ENCODE measurements at regions not wholly inside any gene's neighbourhood (a gene's known extent, or its start where the extent isn't known, plus 50 kb on each side); places are given as distances from the start of the nearest gene placed in this dataset.
"Not testable (repeated sequence)": the region's sequence is repeated elsewhere in the genome, so short reads cannot be mapped to it uniquely, and the experiment has no call there.

- no peak for DNase-seq (ENCODE audit: extremely low read depth in 1 of 11, low read depth in 9 of 11, low spot score in 4 of 11)
Observed at GRCh38 chr6:9095137-9095536, 659.8 kb upstream of the SLC35B3 start.

GRCh38 chr6:9089724-9090123, 654.4 kb upstream of the SLC35B3 start:
- DNase-seq (ENCODE audit: extremely low read depth in 1 of 11, low read depth in 9 of 11, low spot score in 4 of 11) = no peak

GRCh38 chr6:9087470-9087869, 652.1 kb upstream of the SLC35B3 start:
- no peak for DNase-seq (ENCODE audit: extremely low read depth in 1 of 11, low read depth in 9 of 11, low spot score in 4 of 11)

GRCh38 chr6:9086331-9086730, 651.0 kb upstream of the SLC35B3 start:
- DNase-seq (ENCODE audit: extremely low read depth in 1 of 11, low read depth in 9 of 11, low spot score in 4 of 11) = no peak

GRCh38 chr6:9085709-9086070, 650.3 kb upstream of the SLC35B3 start:
- DNase-seq (ENCODE audit: extremely low read depth in 1 of 11, low read depth in 9 of 11, low spot score in 4 of 11) = no peak

- no peak for DNase-seq (ENCODE audit: extremely low read depth in 1 of 11, low read depth in 9 of 11, low spot score in 4 of 11)
Observed at GRCh38 chr6:9085054-9085708, 649.8 kb upstream of the SLC35B3 start.

GRCh38 chr6:9083108-9083507, 647.8 kb upstream of the SLC35B3 start:
- no peak for DNase-seq (ENCODE audit: extremely low read depth in 1 of 11, low read depth in 9 of 11, low spot score in 4 of 11)

GRCh38 chr6:9066726-9067125, 631.4 kb upstream of the SLC35B3 start:
- peak in 1 of 11 donors; percentile 6 for DNase-seq (ENCODE audit: extremely low read depth in 1 of 11, low read depth in 9 of 11, low spot score in 4 of 11)

- DNase-seq (ENCODE audit: extremely low read depth in 1 of 11, low read depth in 9 of 11, low spot score in 4 of 11) = no peak
Observed at GRCh38 chr6:9064156-9064555, 628.8 kb upstream of the SLC35B3 start.

- no peak for DNase-seq (ENCODE audit: extremely low read depth in 1 of 11, low read depth in 9 of 11, low spot score in 4 of 11)
Observed at GRCh38 chr6:9062596-9062995, 627.3 kb upstream of the SLC35B3 start.

GRCh38 chr6:9057937-9058336, 622.6 kb upstream of the SLC35B3 start:
- DNase-seq (ENCODE audit: extremely low read depth in 1 of 11, low read depth in 9 of 11, low spot score in 4 of 11) = no peak

- DNase-seq (ENCODE audit: extremely low read depth in 1 of 11, low read depth in 9 of 11, low spot score in 4 of 11) = no peak
Observed at GRCh38 chr6:9056556-9056955, 621.2 kb upstream of the SLC35B3 start.

- DNase-seq (ENCODE audit: extremely low read depth in 1 of 11, low read depth in 9 of 11, low spot score in 4 of 11) = no peak
Observed at GRCh38 chr6:9044426-9044825, 609.1 kb upstream of the SLC35B3 start.

GRCh38 chr6:9040718-9041117, 605.4 kb upstream of the SLC35B3 start:
- DNase-seq (ENCODE audit: extremely low read depth in 1 of 11, low read depth in 9 of 11, low spot score in 4 of 11) = no peak

GRCh38 chr6:9039258-9039657, 603.9 kb upstream of the SLC35B3 start:
- DNase-seq (ENCODE audit: extremely low read depth in 1 of 11, low read depth in 9 of 11, low spot score in 4 of 11) = no peak

- no peak for DNase-seq (ENCODE audit: extremely low read depth in 1 of 11, low read depth in 9 of 11, low spot score in 4 of 11)
Observed at GRCh38 chr6:9028086-9028485, 592.7 kb upstream of the SLC35B3 start.

GRCh38 chr6:9025796-9026394, 590.5 kb upstream of the SLC35B3 start:
- no peak for DNase-seq (ENCODE audit: extremely low read depth in 1 of 11, low read depth in 9 of 11, low spot score in 4 of 11)

- DNase-seq (ENCODE audit: extremely low read depth in 1 of 11, low read depth in 9 of 11, low spot score in 4 of 11) = no peak
Observed at GRCh38 chr6:9025228-9025627, 589.9 kb upstream of the SLC35B3 start.

GRCh38 chr6:9024246-9024645, 588.9 kb upstream of the SLC35B3 start:
- not testable (repeated sequence) for DNase-seq (ENCODE audit: extremely low read depth in 1 of 11, low read depth in 9 of 11, low spot score in 4 of 11)

GRCh38 chr6:9020001-9020400, 584.7 kb upstream of the SLC35B3 start:
- DNase-seq (ENCODE audit: extremely low read depth in 1 of 11, low read depth in 9 of 11, low spot score in 4 of 11) = no peak

- no peak for DNase-seq (ENCODE audit: extremely low read depth in 1 of 11, low read depth in 9 of 11, low spot score in 4 of 11)
Observed at GRCh38 chr6:9009931-9010330, 574.6 kb upstream of the SLC35B3 start.

Data from renal cortex interstitium (tissue), 11 donors.